ENCODE measurements at regions not wholly inside any gene's neighbourhood (a gene's known extent, or its start where the extent isn't known, plus 50 kb on each side); places are given as distances from the start of the nearest gene placed in this dataset.
A peak's percentile ranks its signal among the peaks of the same experiment; 100 is the strongest.

DNA sequence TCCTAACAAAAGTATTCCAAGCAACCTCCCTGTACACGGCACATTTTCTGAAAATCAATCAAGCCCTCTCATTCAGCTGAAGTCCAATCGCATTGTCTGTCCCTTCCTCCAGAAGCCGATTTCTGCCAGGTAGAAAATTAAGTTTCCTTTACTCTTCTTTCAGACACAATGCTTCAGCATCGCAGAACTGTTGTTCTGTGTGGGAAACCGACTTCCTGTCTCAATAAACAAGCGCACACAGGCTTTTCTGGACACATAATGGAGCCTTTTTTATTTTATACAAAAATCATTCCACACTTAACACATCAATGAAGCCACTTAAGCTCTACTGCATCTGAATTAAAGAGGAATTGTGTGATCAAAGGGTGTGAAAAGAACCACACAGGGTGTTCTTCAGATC, 75.6 kb downstream of the BLID start:
- Histone ChIP-seq H3K36me3 (no peaks in the 10 kb centered on the region), H3K9me3 (no peaks in the 10 kb centered on the region), H3K4me3 (no peak overlapping the region), H3K27me3 (no peaks in the 10 kb centered on the region), H3K27ac (no peak overlapping the region), H3K4me1 (no peaks in the 10 kb centered on the region)
- no peak for DNase-seq
- 27 to 47% (median 35%) methylated on average over 6 of the region's 6 CpGs for WGBS, 5 donors
- TF ChIP-seq POLR2AphosphoS5 (IDR thresholded peaks at IDR 0.05) (no peak), CTCF (IDR thresholded peaks at IDR 0.05) (no peak), POLR2A (IDR thresholded peaks at IDR 0.05) (no peak)
- intact Hi-C loops (cut with DNase I; ENCODE audit: low total_unique reads): no loop called here

GRCh38 chr11:122038543-122038942, 77.5 kb downstream of the BLID start:
- no peak for DNase-seq
- intact Hi-C loops (cut with DNase I; ENCODE audit: low total_unique reads): no loop called here
- no peaks in the 10 kb centered on the region for H3K27me3 ChIP-seq
- H3K4me3 ChIP-seq: no peak overlapping the region
- no peaks in the 10 kb centered on the region for H3K9me3 ChIP-seq
- no peak for TF ChIP-seq POLR2A (IDR thresholded peaks at IDR 0.05)
- TF ChIP-seq EP300 (IDR thresholded peaks at IDR 0.05): no peak
- no peaks in the 10 kb centered on the region for H3K4me1 ChIP-seq
- H3K36me3 ChIP-seq: no peaks in the 10 kb centered on the region
- 46 to 69% (median 56%) methylated on average over 2 of the region's 2 CpGs for WGBS, 5 donors
- H3K27ac ChIP-seq: no peak overlapping the region

DNA sequence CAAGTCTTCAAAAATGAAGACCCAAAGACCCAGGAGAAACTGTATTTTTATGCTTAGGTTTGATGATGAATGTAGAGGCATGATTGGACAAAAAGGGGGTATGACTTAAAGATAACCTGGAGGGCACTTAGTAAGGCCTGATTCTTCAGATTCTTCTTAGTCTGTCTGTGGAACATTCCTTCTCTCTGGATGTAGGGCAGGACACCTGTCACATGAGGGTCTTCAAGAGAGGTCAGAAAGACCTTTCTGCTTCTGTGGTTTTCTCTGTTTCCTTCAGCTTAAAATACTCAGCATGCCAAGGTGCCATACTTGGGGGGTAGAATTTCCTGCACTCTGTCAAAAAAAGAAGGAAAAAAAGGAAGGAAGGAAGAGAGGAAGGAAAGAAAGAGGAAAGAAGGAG, 78.1 kb downstream of the BLID start:
- intact Hi-C loops (cut with DNase I; ENCODE audit: low total_unique reads): no loop called here
- no peak for TF ChIP-seq CTCF (IDR thresholded peaks at IDR 0.05)
- DNase-seq: no peak
- Histone ChIP-seq H3K27me3 (no peaks in the 10 kb centered on the region), H3K27ac (no peak overlapping the region), H3K36me3 (no peaks in the 10 kb centered on the region), H3K9me3 (no peaks in the 10 kb centered on the region), H3K4me1 (no peaks in the 10 kb centered on the region), H3K4me3 (no peak overlapping the region)

- WGBS, 5 donors: 84 to 90% (median 86%) methylated on average over 6 of the region's 6 CpGs
- no peak overlapping the region for H3K4me3 ChIP-seq
- DNase-seq: no peak
- no peaks in the 10 kb centered on the region for H3K9me3 ChIP-seq
- intact Hi-C loops (cut with DNase I; ENCODE audit: low total_unique reads): no loop called here
- TF ChIP-seq POLR2A (IDR thresholded peaks at IDR 0.05): no peak
- no peak for TF ChIP-seq EP300 (IDR thresholded peaks at IDR 0.05)
- TF ChIP-seq POLR2AphosphoS5 (IDR thresholded peaks at IDR 0.05): no peak
- no peak for TF ChIP-seq CTCF (IDR thresholded peaks at IDR 0.05)
- H3K27me3 ChIP-seq: no peaks in the 10 kb centered on the region
- no peak overlapping the region for H3K27ac ChIP-seq
- H3K4me1 ChIP-seq: no peaks in the 10 kb centered on the region
- no peaks in the 10 kb centered on the region for H3K36me3 ChIP-seq
Measured at GRCh38 chr11:122036493-122036892, 79.5 kb downstream of the BLID start.

DNA sequence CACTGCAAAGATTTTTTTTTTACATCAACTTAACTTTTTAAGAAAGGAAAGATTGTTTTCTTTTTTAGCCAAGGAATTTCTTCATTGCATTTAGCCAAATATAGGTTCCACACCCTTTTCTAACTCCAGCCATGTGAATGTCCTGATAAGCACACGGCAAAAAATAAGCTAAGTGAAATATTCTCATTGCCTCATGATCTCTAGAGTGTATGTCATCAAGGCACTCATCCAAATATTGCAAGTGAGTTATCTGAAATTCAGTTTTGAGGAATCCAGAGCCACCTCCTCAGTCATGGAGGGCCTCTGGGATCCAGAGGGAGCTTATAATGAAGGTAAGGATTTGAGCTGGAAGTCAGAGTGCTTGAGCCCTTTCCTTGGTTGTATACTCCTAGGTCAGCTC, 80.0 kb downstream of the BLID start:
- DNase-seq: peak in 1 of 2 donors; percentile 45
- H3K4me1 ChIP-seq: no peaks in the 10 kb centered on the region
- TF ChIP-seq EP300 (IDR thresholded peaks at IDR 0.05) (no peak), CTCF (IDR thresholded peaks at IDR 0.05) (no peak), POLR2AphosphoS5 (IDR thresholded peaks at IDR 0.05) (no peak), POLR2A (IDR thresholded peaks at IDR 0.05) (no peak)
- no peaks in the 10 kb centered on the region for H3K9me3 ChIP-seq
- WGBS, 5 donors: 19 to 47% (median 37%) methylated on average over 1 of the region's 1 CpG
- no peak overlapping the region for H3K27ac ChIP-seq
- intact Hi-C loops (cut with DNase I; ENCODE audit: low total_unique reads): no loop called here
- H3K36me3 ChIP-seq: no peaks in the 10 kb centered on the region
- no peak overlapping the region for H3K4me3 ChIP-seq
- no peaks in the 10 kb centered on the region for H3K27me3 ChIP-seq
